ENCODE measurements at regions not wholly inside any gene's neighbourhood (a gene's known extent, or its start where the extent isn't known, plus 50 kb on each side); places are given as distances from the start of the nearest gene placed in this dataset.
A peak's percentile ranks its signal among the peaks of the same experiment; 100 is the strongest.

DNA sequence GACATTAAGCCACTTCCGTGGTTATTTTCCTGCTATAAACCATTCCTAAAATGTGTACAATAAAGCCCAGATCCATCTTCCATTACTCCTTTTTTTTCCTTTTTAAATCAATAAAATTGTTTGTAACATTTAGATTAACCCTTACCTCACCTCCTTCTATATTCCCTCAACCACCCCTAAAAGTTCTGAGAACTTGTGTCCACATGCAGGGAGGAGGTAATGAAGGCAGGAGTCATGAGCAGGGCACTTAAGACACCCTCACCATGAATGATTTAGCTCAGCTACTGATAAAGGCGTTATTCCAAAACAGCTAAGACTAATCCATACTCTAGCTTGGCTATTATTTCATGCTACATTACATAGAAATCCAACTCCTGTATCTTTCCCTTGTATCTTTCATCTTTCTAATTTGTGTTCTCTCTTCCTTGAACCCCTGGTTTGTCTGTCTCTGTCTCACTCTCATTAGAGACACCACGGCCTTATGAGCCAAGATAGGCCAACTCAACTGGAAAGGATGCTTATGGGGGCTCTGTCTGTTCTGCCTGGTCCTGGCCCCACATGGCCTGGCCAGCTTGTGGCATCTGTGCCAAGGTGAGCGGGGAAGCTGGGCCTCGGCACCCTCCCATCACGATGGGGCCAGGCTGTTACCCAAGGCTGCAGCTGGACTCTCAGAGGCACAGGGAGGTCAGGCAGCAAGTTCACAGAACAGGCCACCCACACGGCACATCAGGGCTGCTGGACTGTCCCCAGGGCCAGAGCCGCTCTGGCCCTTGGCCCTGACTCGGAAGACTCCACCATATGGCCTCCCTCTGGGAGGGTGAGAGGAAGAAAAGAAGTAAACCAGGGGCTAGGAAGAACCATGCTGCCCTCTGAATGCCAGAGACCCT, 294.4 kb downstream of the SOX9 start:
- H3K27me3 Mint-ChIP-seq = peaks cover 0 to 4% of the 10 kb centered on the region in 2 donors
- no peaks in the 10 kb centered on the region for H3K9me3 ChIP-seq (ENCODE audit: control insufficient read depth in 1 of 2, low read length in 2 of 2)
- peaks cover 0 to 2% (median 0%) of the 10 kb centered on the region in 4 donors for H3K4me1 Mint-ChIP-seq
- H3K27ac ChIP-seq (ENCODE audit: low read depth, low read length) = no peak overlapping the region
- no peak overlapping the region for H3K4me3 ChIP-seq (ENCODE audit: low read length in 2 of 2)
- CTCF ChIA-PET (ENCODE audit: partially characterized antibody) = no interaction called here
- no peaks in the 10 kb centered on the region for H3K27me3 ChIP-seq (ENCODE audit: insufficient read depth, low read length)
- H3K27ac Mint-ChIP-seq = peak overlapping the region in 1 of 7 donors; percentile 48
- no peaks in the 10 kb centered on the region for H3K4me1 ChIP-seq (ENCODE audit: insufficient read depth, low read length)
- no peak for DNase-seq
- peaks cover 8 to 9% of the 10 kb centered on the region in 2 donors for H3K36me3 Mint-ChIP-seq
- POLR2A ChIA-PET (ENCODE audit: partially characterized antibody) = no interaction called here
- peaks cover 2 to 25% (median 16%) of the 10 kb centered on the region in 8 donors for H3K9me3 Mint-ChIP-seq
- H3K36me3 ChIP-seq (ENCODE audit: insufficient read depth, low read length) = no peaks in the 10 kb centered on the region
- intact Hi-C loops (cut with micrococcal nuclease) = no loop called here
- no peak overlapping the region for H3K4me3 Mint-ChIP-seq

DNA sequence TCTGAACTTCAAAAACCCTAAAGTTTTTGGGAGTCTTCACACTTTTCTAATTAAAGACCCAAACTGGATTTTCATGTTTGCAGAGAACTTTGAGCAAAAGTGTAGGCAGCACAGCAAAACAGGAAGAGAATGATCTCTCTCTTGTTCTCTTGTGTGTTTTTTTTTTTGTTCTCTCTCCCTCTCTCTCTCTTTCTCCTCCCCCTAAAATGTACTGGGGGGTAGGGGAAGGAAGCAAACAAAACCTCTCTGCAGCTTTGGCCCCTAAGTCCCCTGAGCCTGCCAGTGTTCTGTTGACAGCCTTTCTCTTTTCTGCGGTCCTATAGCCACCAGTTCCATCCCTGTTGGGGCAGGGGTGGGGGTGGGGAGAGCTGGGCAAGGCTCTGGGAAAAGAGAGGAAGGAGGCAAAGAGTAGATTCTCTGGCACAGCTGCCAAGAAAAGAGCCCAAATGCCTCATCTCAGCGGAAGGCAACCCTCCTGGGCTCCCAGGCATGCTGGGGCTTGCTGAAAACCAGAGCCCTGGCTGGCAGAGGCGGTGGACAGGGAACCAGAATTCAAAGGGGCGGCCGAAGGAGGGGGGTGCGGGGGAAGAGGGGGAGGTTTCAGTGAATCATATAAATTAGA, 295.3 kb downstream of the SOX9 start:
- Histone ChIP-seq H3K27ac (ENCODE audit: low read depth, low read length) (no peak overlapping the region), H3K4me1 (ENCODE audit: insufficient read depth, low read length) (no peaks in the 10 kb centered on the region), H3K4me3 (ENCODE audit: low read length in 2 of 2) (no peak overlapping the region), H3K36me3 (ENCODE audit: insufficient read depth, low read length) (no peaks in the 10 kb centered on the region), H3K9me3 (ENCODE audit: control insufficient read depth in 1 of 2, low read length in 2 of 2) (no peaks in the 10 kb centered on the region), H3K27me3 (ENCODE audit: insufficient read depth, low read length) (no peaks in the 10 kb centered on the region)
- Mint-ChIP-seq H3K27me3 (peaks cover 0 to 4% of the 10 kb centered on the region in 2 donors), H3K36me3 (peaks cover 8 to 9% of the 10 kb centered on the region in 2 donors), H3K4me1 (peaks cover 0 to 2% (median 0%) of the 10 kb centered on the region in 4 donors), H3K27ac (no peak overlapping the region), H3K4me3 (no peak overlapping the region), H3K9me3 (peaks cover 2 to 26% (median 16%) of the 10 kb centered on the region in 8 donors)
- intact Hi-C loops (cut with micrococcal nuclease) = no loop called here
- ChIA-PET CTCF (ENCODE audit: partially characterized antibody) (no interaction called here), POLR2A (ENCODE audit: partially characterized antibody) (no interaction called here)
- no peak for DNase-seq

DNA sequence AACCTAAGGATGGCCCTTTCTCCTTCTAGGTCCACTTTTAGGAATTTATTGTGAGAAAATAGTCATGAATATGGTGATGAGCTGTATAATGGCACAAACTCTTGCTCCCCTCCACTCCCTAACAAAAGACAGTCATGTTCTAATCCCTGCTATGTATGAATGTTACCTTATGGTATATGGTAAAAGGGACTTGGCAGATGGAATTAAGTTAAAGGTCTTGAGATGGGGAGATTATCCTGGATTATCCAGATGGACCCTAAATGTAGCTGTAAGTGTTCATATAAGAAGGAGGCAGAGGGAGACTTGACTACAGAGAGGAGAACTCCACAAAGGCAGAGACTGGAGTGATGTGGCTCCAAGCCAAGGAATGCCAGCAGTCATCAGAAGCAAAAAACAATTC, 296.1 kb downstream of the SOX9 start:
- intact Hi-C loops (cut with micrococcal nuclease) = no loop called here
- Histone ChIP-seq H3K4me1 (ENCODE audit: insufficient read depth, low read length) (peaks cover 6% of the 10 kb centered on the region), H3K9me3 (ENCODE audit: control insufficient read depth in 1 of 2, low read length in 2 of 2) (no peaks in the 10 kb centered on the region), H3K27ac (ENCODE audit: low read depth, low read length) (no peak overlapping the region), H3K36me3 (ENCODE audit: insufficient read depth, low read length) (no peaks in the 10 kb centered on the region), H3K27me3 (ENCODE audit: insufficient read depth, low read length) (no peaks in the 10 kb centered on the region), H3K4me3 (ENCODE audit: low read length in 2 of 2) (no peak overlapping the region)
- CTCF ChIA-PET (ENCODE audit: partially characterized antibody) = no interaction called here
- H3K27me3 Mint-ChIP-seq = peaks cover 0 to 4% of the 10 kb centered on the region in 2 donors
- H3K4me1 Mint-ChIP-seq = peaks cover under 1 to 6% (median 6%) of the 10 kb centered on the region in 4 donors
- no peak overlapping the region for H3K27ac Mint-ChIP-seq
- H3K36me3 Mint-ChIP-seq = peaks cover 8 to 9% of the 10 kb centered on the region in 2 donors
- DNase-seq = no peak
- POLR2A ChIA-PET (ENCODE audit: partially characterized antibody) = no interaction called here
- H3K4me3 Mint-ChIP-seq = no peak overlapping the region
- peaks cover 2 to 30% (median 16%) of the 10 kb centered on the region in 8 donors for H3K9me3 Mint-ChIP-seq

DNA sequence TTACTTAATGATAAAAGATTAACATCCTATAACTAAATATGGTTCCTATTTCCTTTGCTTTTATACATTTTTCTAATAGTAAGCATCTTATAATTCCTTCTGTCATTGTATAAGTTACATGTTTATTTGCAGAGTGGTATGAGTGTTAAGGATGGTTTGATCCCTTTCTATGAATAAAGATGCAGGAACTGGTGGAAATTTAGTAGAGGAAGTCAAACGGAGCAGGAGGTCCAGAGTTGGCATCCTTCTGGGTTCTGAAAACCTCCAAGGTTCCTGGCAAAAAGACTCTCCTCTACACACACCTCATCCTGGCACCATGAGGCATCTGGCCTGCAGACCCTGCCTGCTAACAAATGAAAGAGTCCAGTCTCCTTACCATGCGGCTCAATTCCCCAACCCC, 296.8 kb downstream of the SOX9 start:
- H3K27ac Mint-ChIP-seq = no peak overlapping the region
- Histone ChIP-seq H3K27me3 (ENCODE audit: insufficient read depth, low read length) (no peaks in the 10 kb centered on the region), H3K9me3 (ENCODE audit: control insufficient read depth in 1 of 2, low read length in 2 of 2) (no peaks in the 10 kb centered on the region), H3K27ac (ENCODE audit: low read depth, low read length) (no peak overlapping the region), H3K4me1 (ENCODE audit: insufficient read depth, low read length) (peaks cover 6% of the 10 kb centered on the region), H3K36me3 (ENCODE audit: insufficient read depth, low read length) (no peaks in the 10 kb centered on the region), H3K4me3 (ENCODE audit: low read length in 2 of 2) (no peak overlapping the region)
- no peak for DNase-seq
- no peak overlapping the region for H3K4me3 Mint-ChIP-seq
- intact Hi-C loops (cut with micrococcal nuclease) = no loop called here
- peaks cover 8 to 9% of the 10 kb centered on the region in 2 donors for H3K36me3 Mint-ChIP-seq
- H3K27me3 Mint-ChIP-seq = peaks cover 0 to 4% of the 10 kb centered on the region in 2 donors
- peaks cover 2 to 30% (median 16%) of the 10 kb centered on the region in 8 donors for H3K9me3 Mint-ChIP-seq
- ChIA-PET POLR2A (ENCODE audit: partially characterized antibody) (no interaction called here), CTCF (ENCODE audit: partially characterized antibody) (no interaction called here)
- H3K4me1 Mint-ChIP-seq = peaks cover 2 to 14% (median 8%) of the 10 kb centered on the region in 4 donors

DNA sequence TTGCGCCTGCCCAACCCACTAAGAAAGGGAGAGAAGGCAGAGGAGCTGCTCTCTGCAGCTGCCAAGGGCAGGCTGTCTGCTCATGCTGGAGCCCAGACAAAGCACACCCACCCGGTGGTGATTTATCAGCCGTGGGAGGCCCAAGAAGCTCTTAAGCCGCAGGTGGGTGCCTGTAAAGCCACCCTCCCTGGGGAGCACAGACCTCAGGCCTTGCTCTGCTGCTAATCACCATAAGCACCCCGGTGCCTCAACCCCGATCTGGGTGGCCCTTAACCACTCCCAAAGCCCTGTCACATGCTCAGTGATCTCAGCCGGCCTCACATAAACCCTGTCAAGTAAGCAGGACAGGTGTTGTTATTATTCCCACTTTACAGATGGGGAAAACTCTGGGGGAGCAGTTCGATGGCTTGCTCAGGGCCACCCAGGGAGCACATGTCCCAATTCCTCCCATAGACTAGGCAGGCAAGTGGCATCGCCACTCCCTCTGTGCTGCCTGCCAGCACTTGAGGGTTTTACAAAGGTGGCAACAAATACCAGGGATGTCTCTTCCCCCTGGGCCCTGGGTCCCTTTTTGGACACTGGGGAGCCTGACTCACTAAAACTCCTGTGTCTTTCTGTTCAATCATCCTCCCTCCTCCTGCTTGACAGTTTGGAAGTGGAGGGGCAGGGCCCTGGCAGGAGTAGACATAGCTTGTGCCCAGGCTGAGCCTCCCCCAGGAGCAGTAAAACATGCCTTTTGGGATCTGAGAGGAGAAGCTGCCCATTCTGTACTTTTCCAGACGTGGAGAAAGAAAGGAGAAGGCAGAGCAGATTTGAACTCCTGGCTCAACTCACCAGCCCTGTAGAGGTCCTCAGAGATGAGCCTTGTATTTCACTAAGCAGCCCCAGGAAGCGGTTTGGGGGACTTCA, 299.3 kb downstream of the SOX9 start:
- Histone ChIP-seq H3K27ac (ENCODE audit: low read depth, low read length) (no peak overlapping the region), H3K4me3 (ENCODE audit: low read length in 2 of 2) (no peak overlapping the region), H3K9me3 (ENCODE audit: control insufficient read depth in 1 of 2, low read length in 2 of 2) (no peaks in the 10 kb centered on the region), H3K4me1 (ENCODE audit: insufficient read depth, low read length) (peaks cover 13% of the 10 kb centered on the region), H3K36me3 (ENCODE audit: insufficient read depth, low read length) (no peaks in the 10 kb centered on the region), H3K27me3 (ENCODE audit: insufficient read depth, low read length) (no peaks in the 10 kb centered on the region)
- peaks cover 13 to 25% (median 16%) of the 10 kb centered on the region in 4 donors for H3K4me1 Mint-ChIP-seq
- H3K9me3 Mint-ChIP-seq = peaks cover 2 to 30% (median 16%) of the 10 kb centered on the region in 8 donors
- H3K27me3 Mint-ChIP-seq = peaks cover 0 to 4% of the 10 kb centered on the region in 2 donors
- H3K27ac Mint-ChIP-seq = peak overlapping the region in 1 of 7 donors; percentile 8
- ChIA-PET POLR2A (ENCODE audit: partially characterized antibody) (no interaction called here), CTCF (ENCODE audit: partially characterized antibody) (no interaction called here)
- no peak overlapping the region for H3K4me3 Mint-ChIP-seq
- DNase-seq = no peak
- H3K36me3 Mint-ChIP-seq = peaks cover 8 to 9% of the 10 kb centered on the region in 2 donors
- intact Hi-C loops (cut with micrococcal nuclease) = no loop called here

DNA sequence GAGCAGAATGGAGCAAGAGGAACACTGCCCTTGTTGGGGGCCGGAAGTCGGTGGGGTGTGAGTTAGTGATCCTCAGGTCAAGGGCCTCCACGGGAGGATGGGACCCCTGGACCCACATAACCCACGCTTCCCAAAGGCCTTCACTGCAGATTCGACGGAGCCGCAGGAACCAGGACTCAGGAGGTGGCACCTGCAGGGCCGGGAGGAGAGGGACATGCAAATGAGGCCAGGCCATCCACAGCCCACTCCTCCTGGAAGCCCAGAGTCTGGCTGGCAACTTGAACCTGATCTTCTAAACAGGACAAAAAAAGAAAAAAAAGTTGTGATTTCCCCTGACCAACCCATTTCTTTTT, 299.9 kb downstream of the SOX9 start:
- no peaks in the 10 kb centered on the region for H3K9me3 ChIP-seq (ENCODE audit: control insufficient read depth in 1 of 2, low read length in 2 of 2)
- POLR2A ChIA-PET (ENCODE audit: partially characterized antibody) = no interaction called here
- Mint-ChIP-seq H3K4me3 (no peak overlapping the region), H3K9me3 (peaks cover 2 to 28% (median 16%) of the 10 kb centered on the region in 8 donors), H3K27ac (no peak overlapping the region), H3K4me1 (peaks cover 13 to 25% (median 16%) of the 10 kb centered on the region in 4 donors), H3K27me3 (peaks cover 0 to 2% of the 10 kb centered on the region in 2 donors), H3K36me3 (peaks cover 8 to 9% of the 10 kb centered on the region in 2 donors)
- DNase-seq = no peak
- H3K27me3 ChIP-seq (ENCODE audit: insufficient read depth, low read length) = no peaks in the 10 kb centered on the region
- no peaks in the 10 kb centered on the region for H3K36me3 ChIP-seq (ENCODE audit: insufficient read depth, low read length)
- no peak overlapping the region for H3K27ac ChIP-seq (ENCODE audit: low read depth, low read length)
- intact Hi-C loops (cut with micrococcal nuclease) = no loop called here
- CTCF ChIA-PET (ENCODE audit: partially characterized antibody) = no interaction called here
- H3K4me3 ChIP-seq (ENCODE audit: low read length in 2 of 2) = no peak overlapping the region
- H3K4me1 ChIP-seq (ENCODE audit: insufficient read depth, low read length) = peaks cover 13% of the 10 kb centered on the region

All from CD4-positive, alpha-beta memory T cell (primary cell).